HUES48 (cell line): ENCODE measurements at regions not wholly inside any gene's neighbourhood (a gene's known extent, or its start where the extent isn't known, plus 50 kb on each side); places are given as distances from the start of the nearest gene placed in this dataset.

Source experiments
- H3K27ac ChIP-seq: one replicate; pipeline ENCODE4 v1.7.0; 2013; ENCODE audit warnings: low read depth, low read length, inconsistent platforms
- H3K27me3 ChIP-seq: 2 replicates; pipeline ENCODE4 v1.6.1; 2013; ENCODE audit warnings: mild to moderate bottlenecking, low read length; ENCODE audit not compliant: control insufficient read depth, insufficient read depth
- H3K36me3 ChIP-seq: 2 replicates; pipeline ENCODE4 v1.6.1; 2013; ENCODE audit warnings: low read length; ENCODE audit not compliant: control insufficient read depth, insufficient read depth
- H3K4me1 ChIP-seq: 2 replicates; pipeline ENCODE4 v1.6.1; 2013; ENCODE audit warnings: mild to moderate bottlenecking, low read length; ENCODE audit not compliant: control insufficient read depth, insufficient read depth
- H3K4me3 ChIP-seq: 2 replicates; pipeline ENCODE4 v1.5.1; 2013; ENCODE audit warnings: mild to moderate bottlenecking, low read depth, low read length
- H3K9ac ChIP-seq: 2 replicates; pipeline ENCODE4 v1.6.1; 2013; ENCODE audit warnings: mild to moderate bottlenecking, low read depth, low read length, moderate library complexity
- H3K9me3 ChIP-seq: 2 replicates; pipeline ENCODE4 v1.6.1; 2013; ENCODE audit warnings: low read length; ENCODE audit not compliant: control insufficient read depth, insufficient read depth

- no peak overlapping the region for H3K27ac ChIP-seq
- H3K4me3 ChIP-seq = no peak overlapping the region
- no peak overlapping the region for H3K9ac ChIP-seq
- no peaks in the 10 kb centered on the region for H3K36me3 ChIP-seq
- no peaks in the 10 kb centered on the region for H3K4me1 ChIP-seq
- H3K27me3 ChIP-seq = no peaks in the 10 kb centered on the region
- no peaks in the 10 kb centered on the region for H3K9me3 ChIP-seq
Measured at GRCh38 chr4:115675719-115676118, 562.3 kb upstream of the NDST4 start.

- H3K27ac ChIP-seq = no peak overlapping the region
- H3K9ac ChIP-seq = no peak overlapping the region
- no peaks in the 10 kb centered on the region for H3K36me3 ChIP-seq
- H3K4me1 ChIP-seq = no peaks in the 10 kb centered on the region
- no peaks in the 10 kb centered on the region for H3K27me3 ChIP-seq
- H3K9me3 ChIP-seq = no peaks in the 10 kb centered on the region
- no peak overlapping the region for H3K4me3 ChIP-seq
Measured at GRCh38 chr4:115674485-115674884, 561.1 kb upstream of the NDST4 start.

- Histone ChIP-seq H3K4me1 (no peaks in the 10 kb centered on the region; the same call in 1 of the 2 replicates), H3K9ac (no peak overlapping the region), H3K27ac (no peak overlapping the region), H3K9me3 (no peaks in the 10 kb centered on the region), H3K4me3 (no peak overlapping the region), H3K27me3 (no peaks in the 10 kb centered on the region), H3K36me3 (no peaks in the 10 kb centered on the region)
Measured at GRCh38 chr4:115671581-115671980, 558.2 kb upstream of the NDST4 start.

DNA sequence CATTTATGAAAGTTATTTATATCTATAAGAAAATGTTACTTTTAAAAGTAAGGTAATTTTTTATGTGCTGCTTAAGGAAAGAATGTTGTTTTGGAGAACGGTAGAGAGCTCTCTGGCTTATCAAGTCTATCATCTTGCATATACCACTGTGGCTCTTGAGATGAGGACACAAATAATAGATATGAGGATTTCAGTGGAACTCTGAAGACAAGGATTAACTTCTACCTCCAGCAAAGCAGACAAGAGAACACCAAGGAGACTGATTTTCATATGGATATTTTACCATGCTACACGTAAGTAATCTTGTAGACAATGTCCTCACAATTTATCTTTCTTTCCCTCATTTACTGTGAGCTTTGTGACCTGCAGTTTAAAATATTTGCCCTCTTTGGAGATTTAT, 557.5 kb upstream of the NDST4 start:
- Histone ChIP-seq H3K9me3 (no peaks in the 10 kb centered on the region), H3K27ac (no peak overlapping the region), H3K27me3 (no peaks in the 10 kb centered on the region), H3K9ac (no peak overlapping the region), H3K36me3 (no peaks in the 10 kb centered on the region), H3K4me1 (no peaks in the 10 kb centered on the region; the same call in 1 of the 2 replicates), H3K4me3 (no peak overlapping the region)

DNA sequence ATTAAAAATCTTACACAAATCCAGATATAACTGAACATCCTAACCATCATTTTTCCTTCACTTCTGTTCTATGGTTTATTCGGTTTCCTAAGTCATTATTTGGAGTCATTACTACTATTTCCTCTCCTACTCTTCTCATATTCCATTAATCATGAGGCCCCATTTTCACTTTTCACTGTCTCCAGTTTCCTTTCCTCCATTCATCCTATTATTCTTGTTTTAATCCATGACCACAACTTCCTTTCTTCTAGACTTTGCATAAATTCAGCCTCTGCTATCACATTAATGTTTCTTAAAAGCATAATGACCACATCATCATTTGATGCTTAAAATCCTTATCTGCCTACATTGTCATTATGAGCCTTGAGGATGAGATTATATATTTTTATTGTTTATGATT, 555.0 kb upstream of the NDST4 start:
- Histone ChIP-seq H3K4me3 (no peak overlapping the region), H3K4me1 (peaks cover 7% of the 10 kb centered on the region; the same call in 1 of the 2 replicates), H3K36me3 (no peaks in the 10 kb centered on the region), H3K27ac (no peak overlapping the region), H3K27me3 (no peaks in the 10 kb centered on the region), H3K9me3 (no peaks in the 10 kb centered on the region), H3K9ac (no peak overlapping the region)

GRCh38 chr4:115664285-115664684, 550.9 kb upstream of the NDST4 start:
- Histone ChIP-seq H3K9me3 (no peaks in the 10 kb centered on the region), H3K27ac (no peak overlapping the region), H3K4me1 (peaks cover 7% of the 10 kb centered on the region; the same call in 1 of the 2 replicates), H3K9ac (no peak overlapping the region), H3K36me3 (no peaks in the 10 kb centered on the region), H3K27me3 (no peaks in the 10 kb centered on the region), H3K4me3 (no peak overlapping the region)

DNA sequence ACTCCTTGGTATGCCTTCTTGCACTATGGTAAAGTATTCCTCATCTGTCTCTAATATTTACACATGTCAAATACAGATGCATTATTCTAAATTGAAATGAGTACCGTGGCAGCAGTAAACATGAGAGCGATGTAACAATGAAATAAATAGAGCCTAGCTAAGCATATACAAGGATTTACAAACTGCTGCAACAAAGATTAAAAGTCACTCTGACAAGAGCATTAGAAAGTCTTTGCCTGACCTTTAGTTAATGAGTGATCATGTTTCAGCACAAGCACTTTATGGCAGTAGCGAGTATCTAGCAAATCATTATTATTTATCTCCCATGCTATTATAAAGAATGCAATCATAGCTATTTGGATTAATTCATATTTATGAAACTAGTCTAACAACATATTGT, 547.0 kb upstream of the NDST4 start:
- no peak overlapping the region for H3K9ac ChIP-seq
- no peak overlapping the region for H3K27ac ChIP-seq
- no peaks in the 10 kb centered on the region for H3K9me3 ChIP-seq
- H3K4me3 ChIP-seq = no peak overlapping the region
- H3K36me3 ChIP-seq = no peaks in the 10 kb centered on the region
- H3K27me3 ChIP-seq = no peaks in the 10 kb centered on the region
- H3K4me1 ChIP-seq = peaks cover 7% of the 10 kb centered on the region; the same call in 1 of the 2 replicates

GRCh38 chr4:115657991-115658650, 544.7 kb upstream of the NDST4 start:
- Histone ChIP-seq H3K9ac (no peak overlapping the region), H3K4me1 (no peaks in the 10 kb centered on the region), H3K36me3 (no peaks in the 10 kb centered on the region), H3K27ac (no peak overlapping the region), H3K27me3 (no peaks in the 10 kb centered on the region), H3K9me3 (no peaks in the 10 kb centered on the region), H3K4me3 (no peak overlapping the region)

DNA sequence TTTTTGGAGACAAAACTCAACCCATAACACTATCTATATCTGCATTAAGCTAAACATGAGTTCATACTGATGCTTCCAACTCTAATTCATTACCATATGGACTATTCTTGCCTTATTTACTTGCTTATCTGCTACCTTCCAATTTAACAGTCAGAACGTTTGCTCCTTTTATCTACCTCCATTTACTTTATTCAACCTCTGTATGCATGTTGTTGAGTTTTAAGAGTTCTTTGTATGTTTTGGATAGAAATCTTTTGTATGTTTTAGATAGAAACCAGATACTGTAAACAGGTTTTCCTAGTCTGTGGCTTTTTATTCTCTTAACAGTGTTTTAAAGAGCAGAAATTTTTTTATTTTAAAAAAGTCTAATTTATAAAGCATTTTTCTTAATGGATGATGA, 542.2 kb upstream of the NDST4 start:
- H3K36me3 ChIP-seq = no peaks in the 10 kb centered on the region
- no peak overlapping the region for H3K27ac ChIP-seq
- no peak overlapping the region for H3K4me3 ChIP-seq
- no peaks in the 10 kb centered on the region for H3K27me3 ChIP-seq
- H3K9ac ChIP-seq = no peak overlapping the region
- H3K9me3 ChIP-seq = no peaks in the 10 kb centered on the region
- no peaks in the 10 kb centered on the region for H3K4me1 ChIP-seq

DNA sequence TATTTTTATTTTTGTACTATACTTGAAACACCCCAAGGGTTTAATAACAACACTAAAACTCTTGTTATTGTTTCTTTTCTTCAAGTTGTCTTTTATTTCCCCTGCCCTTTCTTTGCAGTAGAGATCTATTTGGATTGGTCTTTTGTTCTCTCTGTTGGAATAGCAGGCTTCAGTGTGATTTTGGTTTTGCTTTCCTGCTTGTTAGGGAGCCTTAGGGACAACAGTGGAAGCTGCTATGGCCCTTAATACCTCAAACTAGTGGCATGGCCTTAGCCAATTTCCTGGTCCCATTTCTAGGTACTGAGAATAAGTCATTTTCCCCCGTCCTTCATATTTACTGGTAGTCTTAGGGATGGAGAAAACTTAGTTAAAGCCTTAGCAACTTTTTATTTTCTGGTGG, 535.4 kb upstream of the NDST4 start:
- no peaks in the 10 kb centered on the region for H3K4me1 ChIP-seq
- H3K9me3 ChIP-seq = no peaks in the 10 kb centered on the region
- H3K27me3 ChIP-seq = no peaks in the 10 kb centered on the region
- no peaks in the 10 kb centered on the region for H3K36me3 ChIP-seq
- no peak overlapping the region for H3K9ac ChIP-seq
- no peak overlapping the region for H3K4me3 ChIP-seq
- no peak overlapping the region for H3K27ac ChIP-seq

DNA sequence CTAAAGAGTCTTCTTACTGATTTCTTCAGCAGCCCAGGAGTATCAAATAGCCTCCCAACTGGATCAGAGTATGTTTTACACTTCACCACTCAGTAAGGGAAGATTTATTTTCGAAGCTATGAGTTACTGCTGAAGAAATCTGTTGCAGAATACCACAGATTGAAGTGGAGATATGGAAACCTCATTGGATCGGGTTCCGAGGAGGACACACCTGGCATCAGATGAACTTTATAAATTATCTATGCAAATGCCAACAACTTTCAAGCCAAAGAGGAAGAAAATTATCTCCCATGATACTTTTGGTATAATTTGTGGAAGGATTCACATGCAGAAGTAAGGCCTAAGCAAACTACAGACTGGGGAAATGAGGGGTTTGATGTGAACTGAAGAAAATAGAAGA, 515.9 kb upstream of the NDST4 start:
- no peak overlapping the region for H3K4me3 ChIP-seq
- H3K9me3 ChIP-seq = no peaks in the 10 kb centered on the region
- H3K36me3 ChIP-seq = no peaks in the 10 kb centered on the region
- no peak overlapping the region for H3K9ac ChIP-seq
- H3K27ac ChIP-seq = no peak overlapping the region
- no peaks in the 10 kb centered on the region for H3K27me3 ChIP-seq
- no peaks in the 10 kb centered on the region for H3K4me1 ChIP-seq
